DMS114 treated with DMSO at 0.1 percent for 48 hours (cell line): ENCODE measurements at regions not wholly inside any gene's neighbourhood (a gene's known extent, or its start where the extent isn't known, plus 50 kb on each side); places are given as distances from the start of the nearest gene placed in this dataset.
A peak's percentile ranks its signal among the peaks of the same experiment; 100 is the strongest.
"Not testable (repeated sequence)": the region's sequence is repeated elsewhere in the genome, so short reads cannot be mapped to it uniquely, and the experiment has no call there.

ENCODE experiments used
- DNase-seq: peaks from one replicate; lab custom pipeline; 2025; ENCODE audit not compliant: unreplicated experiment; lab: John Stamatoyannopoulos, UW

GRCh38 chr6:141183368-141183767, 949.4 kb upstream of the GJE1 start:
- DNase-seq, result no peak

- DNase-seq, result not testable (repeated sequence)
These were observed 957.3 kb upstream of the GJE1 start for GRCh38 chr6:141175458-141175857.

GRCh38 chr6:141174932-141175331, 957.8 kb upstream of the GJE1 start:
- no peak for DNase-seq

GRCh38 chr6:141173529-141173928, 959.2 kb upstream of the GJE1 start:
- DNase-seq, result no peak

- no peak for DNase-seq
These were observed 963.3 kb upstream of the GJE1 start for GRCh38 chr6:141169419-141169818.

DNA sequence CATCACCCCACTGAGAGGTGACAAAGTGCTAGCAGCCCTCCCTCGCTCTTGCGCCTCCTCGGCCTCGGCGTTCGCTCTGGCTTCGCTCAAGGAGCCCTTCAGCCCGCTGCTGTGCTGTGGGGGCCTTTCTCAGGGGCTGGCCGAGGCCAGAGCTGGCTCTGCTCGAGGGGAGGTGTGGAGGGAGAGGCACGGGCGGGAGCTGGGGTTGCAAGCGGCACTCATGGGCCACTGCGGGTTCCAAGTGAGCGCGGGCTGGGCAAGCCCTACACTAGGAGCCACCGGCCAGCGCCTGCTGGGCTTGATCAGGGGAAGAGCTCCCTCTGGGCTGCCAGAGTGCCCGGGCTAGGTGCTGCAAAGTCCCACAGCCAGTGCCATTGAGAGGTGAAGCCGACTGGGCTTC, 964.8 kb upstream of the GJE1 start:
- no peak for DNase-seq

DNA sequence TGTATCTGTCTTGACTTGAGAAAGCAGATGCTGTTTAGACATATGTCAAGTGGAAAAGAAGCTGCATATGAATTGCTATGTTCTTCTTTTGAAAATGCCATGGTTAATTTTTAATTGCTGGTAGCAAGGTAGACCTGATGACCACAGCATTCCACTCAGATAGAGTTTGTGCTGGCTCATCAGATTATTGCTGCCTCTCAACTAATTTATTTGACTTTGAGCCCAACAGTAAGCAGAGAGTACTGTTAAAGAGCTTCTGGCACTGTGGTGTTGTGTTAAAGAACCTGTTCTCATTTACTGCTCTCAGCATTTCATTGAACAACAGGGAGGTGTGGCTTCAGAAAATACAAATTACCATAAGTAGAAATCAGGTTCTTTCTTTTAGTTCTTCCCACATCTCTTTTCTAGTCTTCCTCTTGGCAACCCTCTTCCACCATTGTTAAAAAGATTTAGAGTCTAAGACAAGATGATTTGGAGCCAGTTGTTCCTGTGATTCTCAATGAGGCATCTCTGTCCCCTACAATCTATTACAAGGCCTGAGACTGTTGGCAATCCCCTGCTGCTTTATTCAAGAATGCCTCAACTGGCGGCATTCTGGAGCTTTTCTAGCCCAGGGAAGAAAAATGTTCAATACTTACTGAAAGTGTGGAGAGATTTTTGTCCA, 967.6 kb upstream of the GJE1 start:
- no peak for DNase-seq

- no peak for DNase-seq
These were observed 968.5 kb upstream of the GJE1 start for GRCh38 chr6:141164042-141164743.

GRCh38 chr6:141163107-141163506, 969.6 kb upstream of the GJE1 start:
- no peak for DNase-seq

GRCh38 chr6:141158740-141159139, 974.0 kb upstream of the GJE1 start:
- DNase-seq, result no peak

- DNase-seq, result no peak
These were observed 979.2 kb upstream of the GJE1 start for GRCh38 chr6:141153563-141153962.

GRCh38 chr6:141152951-141153350, 979.8 kb upstream of the GJE1 start:
- no peak for DNase-seq

GRCh38 chr6:141151710-141152417, 980.9 kb upstream of the GJE1 start:
- no peak for DNase-seq

DNA sequence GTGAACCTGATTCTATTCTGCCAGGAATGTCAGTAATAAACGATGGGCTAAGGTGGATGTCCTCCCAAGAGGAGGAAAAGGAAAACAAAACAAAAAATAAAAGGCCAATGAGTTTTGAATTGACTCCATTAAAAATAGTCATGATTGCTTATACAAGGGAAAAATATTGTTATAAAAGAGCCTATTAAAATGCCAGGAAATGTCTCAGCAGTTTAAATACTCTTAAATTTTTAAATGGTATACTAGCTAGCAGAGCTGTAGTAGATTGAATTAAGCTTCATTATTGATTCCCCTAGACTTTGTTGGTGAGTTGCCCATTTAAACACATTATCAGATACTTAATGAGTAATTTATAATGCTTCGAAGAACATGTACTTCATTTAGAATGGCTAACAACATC, 990.9 kb upstream of the GJE1 start:
- DNase-seq, result no peak

GRCh38 chr6:141140905-141141304, 991.8 kb upstream of the GJE1 start:
- no peak for DNase-seq

- no peak for DNase-seq
These were observed 993.3 kb upstream of the GJE1 start for GRCh38 chr6:141139461-141139860.

- DNase-seq, result peak; percentile 54
These were observed 998.0 kb upstream of the GJE1 start for GRCh38 chr6:141134723-141135122.

GRCh38 chr6:141133836-141134235, 998.9 kb upstream of the GJE1 start:
- DNase-seq, result peak; percentile 91

DNA sequence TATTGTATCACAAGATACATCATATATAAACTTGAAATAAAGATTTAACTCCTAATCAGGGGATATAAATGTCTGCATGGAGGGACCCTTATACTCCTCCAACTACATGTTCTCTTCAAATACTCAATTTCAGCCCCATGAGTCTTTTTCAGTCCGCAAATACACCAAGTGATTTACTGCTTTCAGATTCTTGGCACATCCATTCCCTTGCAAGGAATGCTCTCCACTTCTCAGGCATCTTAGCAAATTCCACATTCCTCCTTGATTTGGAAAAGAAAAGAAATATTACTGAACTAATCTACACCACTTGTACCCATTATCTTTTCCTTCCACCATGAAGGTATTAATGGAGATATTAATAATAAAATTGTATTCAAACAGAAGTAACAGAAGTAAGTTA, 999.4 kb upstream of the GJE1 start:
- peak; percentile 91 for DNase-seq

DNA sequence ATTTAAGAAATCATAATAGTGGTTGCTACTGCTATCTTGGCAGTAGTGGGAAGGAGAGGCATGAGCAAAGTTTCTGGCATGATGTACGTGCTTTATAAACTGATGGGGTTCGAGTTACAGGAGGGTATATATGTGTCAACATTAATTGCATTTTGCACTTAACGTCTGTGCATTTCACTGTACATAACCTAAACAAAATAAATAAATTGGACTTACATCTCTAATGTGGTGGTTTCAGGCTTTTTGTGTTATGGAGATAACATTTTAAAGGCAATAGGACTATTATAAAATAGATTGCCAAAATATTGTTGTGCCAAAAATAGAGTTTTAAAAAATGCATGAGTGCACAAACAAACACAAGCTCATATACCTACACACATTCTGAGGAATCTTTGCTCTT, 1001.1 kb upstream of the GJE1 start:
- peak; percentile 81 for DNase-seq

GRCh38 chr6:141123497-141123896, 1009.2 kb upstream of the GJE1 start:
- no peak for DNase-seq

DNA sequence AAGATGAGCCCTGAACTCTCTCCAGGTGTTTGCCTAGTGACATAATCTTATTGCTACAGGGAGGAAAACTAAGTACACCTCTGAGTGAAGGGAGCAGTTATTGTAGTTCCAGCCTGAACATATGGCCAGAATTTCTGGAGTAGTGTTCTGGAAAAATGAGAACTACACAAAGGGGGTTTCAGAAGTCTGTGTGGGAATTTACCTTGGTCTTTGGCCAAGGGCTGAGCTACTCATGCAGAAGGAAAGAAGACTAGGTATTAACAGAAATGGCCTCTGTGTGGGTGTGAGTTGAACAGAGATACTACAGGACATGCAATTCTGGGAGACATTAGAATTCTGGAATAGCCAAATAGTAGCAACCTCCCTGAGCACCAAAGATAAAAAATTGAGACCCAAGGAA, 1009.7 kb upstream of the GJE1 start:
- no peak for DNase-seq
